GM10266 (cell line): ENCODE measurements at regions not wholly inside any gene's neighbourhood (a gene's known extent, or its start where the extent isn't known, plus 50 kb on each side); places are given as distances from the start of the nearest gene placed in this dataset.

Experiments
- DNase-seq: peaks from one replicate; pipeline ENCODE4 v3.0.0; 2012; ENCODE audit errors: extremely low spot score
- CTCF ChIP-seq: IDR thresholded peaks from 2 replicates; pipeline ENCODE4 v1.5.1; 2012; ENCODE audit warnings: mild to moderate bottlenecking, low read depth; ENCODE audit not compliant: control insufficient read depth, insufficient read depth; ENCODE audit errors: missing control alignments

GRCh38 chr2:241924069-241924908 lies 54.8 kb downstream of the RTP5 start:
- no peak for DNase-seq
- no peak for TF ChIP-seq CTCF

GRCh38 chr2:241924909-241925250 lies 55.4 kb downstream of the RTP5 start:
- no peak for DNase-seq
- TF ChIP-seq CTCF: no peak

GRCh38 chr2:241925277-241925676 lies 55.7 kb downstream of the RTP5 start:
- DNase-seq: no peak
- TF ChIP-seq CTCF: no peak

GRCh38 chr2:241925821-241926441 lies 56.4 kb downstream of the RTP5 start:
- TF ChIP-seq CTCF: no peak
- no peak for DNase-seq

GRCh38 chr2:241926541-241927311 lies 57.2 kb downstream of the RTP5 start:
- DNase-seq: no peak
- TF ChIP-seq CTCF: no peak

- DNase-seq: no peak
- no peak for TF ChIP-seq CTCF
Observed at GRCh38 chr2:241929551-241930490, 60.3 kb downstream of the RTP5 start.
